Gastroesophageal sphincter (tissue), 3 donors: ENCODE measurements at regions not wholly inside any gene's neighbourhood (a gene's known extent, or its start where the extent isn't known, plus 50 kb on each side); places are given as distances from the start of the nearest gene placed in this dataset.

Source experiments
- CTCF ChIP-seq, 4 experiments: fragments of 200-600 bp in 2 of 4; fragments of 450-650 bp in 2 of 4; sonication (generic) in 1 of 4; IDR thresholded peaks; one replicate each; pipeline ENCODE4 v1.5.1; 2017 to 2019; ENCODE audit warnings: antibody characterized with exemption in 4 of 4, mild to moderate bottlenecking in 2 of 4, moderate library complexity in 2 of 4
- POLR2A ChIP-seq, 2 donors: fragments of 450-650 bp; IDR thresholded peaks; one replicate each; pipeline ENCODE4 v1.6.1; 2017; ENCODE audit warnings: antibody characterized with exemption in 2 of 2, mild to moderate bottlenecking in 2 of 2, moderate library complexity in 1 of 2
- POLR2AphosphoS5 ChIP-seq: sonication (generic); formaldehyde crosslinking; IDR thresholded peaks from one replicate; pipeline ENCODE4 v1.6.1; 2017; ENCODE audit warnings: antibody characterized with exemption

- TF ChIP-seq CTCF (IDR thresholded peaks at IDR 0.05) (no peak), POLR2A (IDR thresholded peaks at IDR 0.05) (no peak), POLR2AphosphoS5 (no peak)
Observed at GRCh38 chr15:29873264-29873663, 51.0 kb upstream of the TJP1 start.
